GM21526 (cell line): ENCODE measurements at regions not wholly inside any gene's neighbourhood (a gene's known extent, or its start where the extent isn't known, plus 50 kb on each side); places are given as distances from the start of the nearest gene placed in this dataset.

Experiments
- ATAC-seq: cut with Tn5 transposase; IDR thresholded peaks from one replicate; pipeline ENCODE4 v1.9.1; 2021; ENCODE audit warnings: moderate library complexity; ENCODE audit not compliant: unreplicated experiment, low FRiP score

- ATAC-seq, result no peak
Measured at GRCh38 chr4:144202081-144202480, 61.6 kb upstream of the GYPA start.

- no peak for ATAC-seq
Measured at GRCh38 chr4:144203155-144203554, 62.6 kb upstream of the GYPA start.

- no peak for ATAC-seq
Measured at GRCh38 chr4:144204431-144204830, 63.9 kb upstream of the GYPA start.

GRCh38 chr4:144206711-144207110 lies 66.2 kb upstream of the GYPA start:
- no peak for ATAC-seq

GRCh38 chr4:144208074-144208473 lies 67.6 kb upstream of the GYPA start:
- no peak for ATAC-seq

GRCh38 chr4:144209491-144209890 lies 69.0 kb upstream of the GYPA start:
- ATAC-seq, result no peak

- ATAC-seq, result no peak
Measured at GRCh38 chr4:144213371-144213770, 72.9 kb upstream of the GYPA start.

- no peak for ATAC-seq
Measured at GRCh38 chr4:144223149-144223548, 82.6 kb upstream of the GYPA start.

- ATAC-seq, result no peak
Measured at GRCh38 chr4:144223661-144224060, 83.1 kb upstream of the GYPA start.

GRCh38 chr4:144259285-144259684 lies 118.8 kb upstream of the GYPA start:
- no peak for ATAC-seq

GRCh38 chr4:144267084-144267483 lies 126.6 kb upstream of the GYPA start:
- no peak for ATAC-seq

GRCh38 chr4:144280688-144281087 lies 140.2 kb upstream of the GYPA start:
- no peak for ATAC-seq

GRCh38 chr4:144283526-144283925 lies 143.0 kb upstream of the GYPA start:
- ATAC-seq, result no peak

GRCh38 chr4:144284026-144284425 lies 143.5 kb upstream of the GYPA start:
- ATAC-seq, result no peak

- ATAC-seq, result peak; percentile 86
Measured at GRCh38 chr4:144288011-144288903, 147.7 kb upstream of the GYPA start.

GRCh38 chr4:144289667-144290428 lies 149.3 kb upstream of the GYPA start:
- ATAC-seq, result no peak

- ATAC-seq, result no peak
Measured at GRCh38 chr4:144291164-144291563, 150.6 kb upstream of the GYPA start.

GRCh38 chr4:144294211-144294610 lies 153.7 kb upstream of the GYPA start:
- no peak for ATAC-seq

- no peak for ATAC-seq
Measured at GRCh38 chr4:144295286-144295995, 154.9 kb upstream of the GYPA start.

GRCh38 chr4:144296941-144297340 lies 156.4 kb upstream of the GYPA start:
- ATAC-seq, result no peak

GRCh38 chr4:144298519-144298918 lies 158.0 kb upstream of the GYPA start:
- no peak for ATAC-seq
